Gastrocnemius medialis (tissue), 4 donors: ENCODE measurements at regions not wholly inside any gene's neighbourhood (a gene's known extent, or its start where the extent isn't known, plus 50 kb on each side); places are given as distances from the start of the nearest gene placed in this dataset.

Source experiments
- ATAC-seq, 2 donors: fragments of 150-250 bp; one replicate each; pipeline ENCODE4 v1.9.1; 2016
- DNase-seq, 2 donors: peaks; one replicate each; pipeline ENCODE4 v3.0.0-alpha.2; 2019
- H3K27ac ChIP-seq, 4 donors: fragments of 200-600 bp; sonication (generic); 1 replicate in 1 of 4; 2 replicates in 3 of 4; pipeline ENCODE4 v1.5.1; 2016 to 2018; ENCODE audit warnings: mild to moderate bottlenecking in 2 of 4, moderate library complexity in 1 of 4
- H3K27me3 ChIP-seq, 3 donors: fragments of 200-600 bp; sonication (generic) in 2 of 3; 1 replicate in 1 of 3; 2 replicates in 2 of 3; pipeline versions ENCODE4 v1.5.1 to v1.6.0; 2016 to 2019; ENCODE audit warnings: mild to moderate bottlenecking in 1 of 3, moderate library complexity in 1 of 3
- H3K36me3 ChIP-seq, 2 donors: fragments of 200-600 bp; sonication (generic) in 1 of 2; one replicate each; pipeline ENCODE4 v1.5.1; 2017 to 2018
- H3K4me1 ChIP-seq, 2 donors: fragments of 200-600 bp; sonication (generic) in 1 of 2; one replicate each; pipeline ENCODE4 v1.5.1; 2016 to 2017; ENCODE audit warnings: mild to moderate bottlenecking in 2 of 2
- H3K4me3 ChIP-seq, 4 donors: fragments of 200-600 bp; sonication (generic) in 3 of 4; 1 replicate in 1 of 4; 2 replicates in 3 of 4; pipeline ENCODE4 v1.5.1; 2016 to 2019; ENCODE audit warnings: mild to moderate bottlenecking in 2 of 4
- H3K9me3 ChIP-seq, 3 donors: fragments of 200-600 bp; sonication (generic) in 2 of 3; 1 replicate in 1 of 3; 2 replicates in 2 of 3; pipeline ENCODE4 v1.5.1; 2016 to 2019
- CTCF ChIP-seq, 5 experiments: fragments of 450-650 bp in 3 of 5; fragments of 200-600 bp in 2 of 5; sonication (generic) in 2 of 5; IDR thresholded peaks in 4 of 5; conservative IDR thresholded peaks in 1 of 5; 1 replicate in 4 of 5; 2 replicates in 1 of 5; pipeline ENCODE4 v1.5.1; 2016 to 2019; ENCODE audit warnings: antibody characterized with exemption in 5 of 5, mild to moderate bottlenecking in 3 of 5, moderate library complexity in 3 of 5
- POLR2A ChIP-seq, 2 donors: fragments of 450-650 bp; IDR thresholded peaks; one replicate each; pipeline ENCODE4 v1.6.1; 2017; ENCODE audit warnings: antibody characterized with exemption in 2 of 2, mild to moderate bottlenecking in 2 of 2, moderate library complexity in 2 of 2
- in situ Hi-C, 4 donors: fragments of 200-750 bp; cut with MboI; loops; one replicate each; pipeline versions ENCODE4 v1.15.0 to v1.8.0; 2017; ENCODE audit warnings: low sequenced_read_pairs in 4 of 4
- intact Hi-C: fragments of 100-400 bp; cut with DNase I; formaldehyde crosslinking; loops from one replicate; pipeline ENCODE4 v1.15.1; 2023; ENCODE audit warnings: low total_unique reads

GRCh38 chr21:36211660-36212512 lies 55.3 kb downstream of the DOP1B start:
- Histone ChIP-seq H3K4me1 (no peaks in the 10 kb centered on the region), H3K36me3 (peaks cover 0 to 36% of the 10 kb centered on the region in 2 donors), H3K9me3 (no peaks in the 10 kb centered on the region), H3K27me3 (no peaks in the 10 kb centered on the region), H3K27ac (no peak overlapping the region), H3K4me3 (no peak overlapping the region)
- ATAC-seq (no peak), DNase-seq (no peak)
- in situ Hi-C loops: loop anchor here in 3 of 4 donors (5.0 kb wide), 3 partner anchors 60 to 75 kb away; partner anchors contain the start of gene CBR3 (in 1 of the 3)
- TF ChIP-seq POLR2A (IDR thresholded peaks at IDR 0.05) (no peak), CTCF (IDR thresholded peaks at IDR 0.05 in 4 of 5, conservative IDR thresholded peaks at IDR 0.05 in 1 of 5) (no peak)
- intact Hi-C loops: no loop called here

GRCh38 chr21:36212513-36212780 lies 55.8 kb downstream of the DOP1B start:
- TF ChIP-seq CTCF (IDR thresholded peaks at IDR 0.05 in 4 of 5, conservative IDR thresholded peaks at IDR 0.05 in 1 of 5) (no peak), POLR2A (IDR thresholded peaks at IDR 0.05) (no peak)
- no peak overlapping the region for H3K27ac ChIP-seq
- intact Hi-C loops (no loop called here), in situ Hi-C loops (loop anchor here in 3 of 4 donors (5.0 kb wide), 3 partner anchors 60 to 75 kb away; partner anchors contain the start of gene CBR3 (in 1 of the 3))
- DNase-seq (no peak), ATAC-seq (no peak)
- no peaks in the 10 kb centered on the region for H3K27me3 ChIP-seq
- no peaks in the 10 kb centered on the region for H3K4me1 ChIP-seq
- H3K4me3 ChIP-seq: no peak overlapping the region
- H3K9me3 ChIP-seq: no peaks in the 10 kb centered on the region
- peaks cover 0 to 42% of the 10 kb centered on the region in 2 donors for H3K36me3 ChIP-seq

- Histone ChIP-seq H3K27me3 (no peaks in the 10 kb centered on the region), H3K36me3 (peaks cover 0 to 63% of the 10 kb centered on the region in 2 donors), H3K27ac (no peak overlapping the region), H3K4me1 (no peaks in the 10 kb centered on the region), H3K9me3 (no peaks in the 10 kb centered on the region), H3K4me3 (no peak overlapping the region)
- DNase-seq (no peak), ATAC-seq (no peak)
- TF ChIP-seq CTCF (IDR thresholded peaks at IDR 0.05 in 4 of 5, conservative IDR thresholded peaks at IDR 0.05 in 1 of 5) (no peak), POLR2A (IDR thresholded peaks at IDR 0.05) (no peak)
- intact Hi-C loops: no loop called here
- in situ Hi-C loops: loop anchor here in 3 of 4 donors (5.0 kb wide), 3 partner anchors 62 to 77 kb away; partner anchors contain the start of gene CBR3 (in 1 of the 3)
These were observed 57.9 kb downstream of the DOP1B start for GRCh38 chr21:36214561-36214960.

GRCh38 chr21:36217743-36218142 lies 61.1 kb downstream of the DOP1B start:
- TF ChIP-seq CTCF (IDR thresholded peaks at IDR 0.05 in 4 of 5, conservative IDR thresholded peaks at IDR 0.05 in 1 of 5): no peak
- TF ChIP-seq POLR2A (IDR thresholded peaks at IDR 0.05): no peak
- H3K27me3 ChIP-seq: no peaks in the 10 kb centered on the region
- H3K36me3 ChIP-seq: peaks cover 0 to 62% of the 10 kb centered on the region in 2 donors
- no peaks in the 10 kb centered on the region for H3K4me1 ChIP-seq
- intact Hi-C loops (no loop called here), in situ Hi-C loops (no loop called here)
- no peak overlapping the region for H3K4me3 ChIP-seq
- H3K27ac ChIP-seq: no peak overlapping the region
- ATAC-seq: no peak
- H3K9me3 ChIP-seq: no peaks in the 10 kb centered on the region
- DNase-seq: no peak
